SK-N-SH (cell line): ENCODE measurements at regions not wholly inside any gene's neighbourhood (a gene's known extent, or its start where the extent isn't known, plus 50 kb on each side); places are given as distances from the start of the nearest gene placed in this dataset.

Experiments
- CTCF ChIA-PET: fragments of 300-600, 350-600 bp; formaldehyde crosslinking; extraction: SDS; loops from one replicate; lab custom pipeline; 2021; lab: Yijun Ruan, JAX
- POLR2A ChIA-PET: fragments of 350-600 bp; sonication (Branson Sonifier 250); formaldehyde crosslinking; extraction: SDS; loops from one replicate; lab custom pipeline; 2020; ENCODE audit warnings: antibody characterized with exemption, inconsistent platforms; lab: Yijun Ruan, JAX
- DNase-seq: peaks from one replicate; pipeline ENCODE4 v3.0.0; 2012
- H2AFZ ChIP-seq: fragments of 200-600 bp; sonication (generic); 2 replicates; pipeline ENCODE4 v1.8.1; 2016; ENCODE audit warnings: antibody characterized with exemption, mild to moderate bottlenecking, low read depth
- H3F3A ChIP-seq: fragments of 200-600 bp; sonication (generic); replicated peaks from 2 replicates; pipeline ENCODE3; 2016; ENCODE audit warnings: antibody characterized with exemption, mild to moderate bottlenecking; ENCODE audit not compliant: insufficient read depth
- H3K27ac ChIP-seq, 2 experiments: fragments of 200-500 bp in 1 of 2; fragments of 200-600 bp in 1 of 2; sonication (Bioruptor generic) in 1 of 2; sonication (generic), shearing (Covaris generic) in 1 of 2; 2 replicates each; pipeline versions ENCODE4 v1.5.1 to v1.6.1; 2014 to 2016; ENCODE audit warnings: low read depth in 2 of 2, inconsistent platforms in 1 of 2, low read length in 1 of 2, mild to moderate bottlenecking in 1 of 2, mixed read lengths in 1 of 2
- H3K27me3 ChIP-seq: fragments of 200-600 bp; sonication (generic), shearing (Covaris generic); 2 replicates; pipeline ENCODE4 v1.6.1; 2016; ENCODE audit warnings: mixed run types; ENCODE audit not compliant: insufficient read depth
- H3K36me3 ChIP-seq, 2 experiments: fragments of 200-500 bp in 1 of 2; fragments of 200-600 bp in 1 of 2; sonication (Bioruptor generic) in 1 of 2; sonication (generic) in 1 of 2; replicated peaks in 1 of 2; 2 replicates each; pipeline versions ENCODE3 to v1.5.1; 2014 to 2016; ENCODE audit warnings: low read length in 1 of 2, mild to moderate bottlenecking in 1 of 2; ENCODE audit not compliant: insufficient read depth in 2 of 2, control insufficient read depth in 1 of 2
- H3K4me1 ChIP-seq, 2 experiments: fragments of 200-500 bp in 1 of 2; fragments of 200-600 bp in 1 of 2; sonication (Bioruptor generic) in 1 of 2; sonication (generic), shearing (Covaris generic) in 1 of 2; 2 replicates each; pipeline versions ENCODE4 v1.5.1 to v1.6.1; 2014 to 2016; ENCODE audit warnings: low read depth in 1 of 2, low read length in 1 of 2, mixed run types in 1 of 2; ENCODE audit not compliant: insufficient read depth in 2 of 2, control insufficient read depth in 1 of 2
- H3K4me2 ChIP-seq: fragments of 200-600 bp; sonication (generic), shearing (Covaris generic); 2 replicates; pipeline ENCODE4 v1.6.1; 2017; ENCODE audit warnings: mixed run types
- H3K4me3 ChIP-seq, 2 experiments: fragments of 200-500 bp in 1 of 2; fragments of 200-600 bp in 1 of 2; sonication (Bioruptor generic) in 1 of 2; sonication (generic), shearing (Covaris generic) in 1 of 2; 2 replicates each; pipeline versions ENCODE4 v1.5.1 to v1.8.1; 2014 to 2016; ENCODE audit warnings: low read depth in 2 of 2, inconsistent platforms in 1 of 2, low read length in 1 of 2, mild to moderate bottlenecking in 1 of 2, mixed read lengths in 1 of 2, moderate library complexity in 1 of 2
- H3K79me2 ChIP-seq: fragments of 200-600 bp; sonication (generic); 2 replicates; pipeline ENCODE4 v1.8.1; 2017; ENCODE audit warnings: mild to moderate bottlenecking; ENCODE audit not compliant: insufficient read depth
- H3K9ac ChIP-seq: fragments of 200-600 bp; sonication (generic); 2 replicates; pipeline ENCODE4 v1.6.1; 2017; ENCODE audit warnings: mixed run types
- H3K9me2 ChIP-seq: fragments of 200-600 bp; sonication (generic); 2 replicates; pipeline ENCODE4 v1.6.1; 2017; ENCODE audit warnings: mixed run types
- H3K9me3 ChIP-seq: fragments of 200-600 bp; sonication (generic); 2 replicates; pipeline ENCODE4 v1.6.1; 2017; ENCODE audit warnings: mixed run types, mild to moderate bottlenecking, moderate library complexity
- H4K20me1 ChIP-seq: fragments of 200-600 bp; sonication (generic); 2 replicates; pipeline ENCODE4 v1.6.1; 2017; ENCODE audit warnings: mild to moderate bottlenecking, mixed run types; ENCODE audit not compliant: insufficient read depth
- EZH2phosphoT487 ChIP-seq: fragments of 200-600 bp; sonication (generic); IDR thresholded peaks from 2 replicates; pipeline ENCODE4 v1.6.1; 2017; ENCODE audit warnings: low read depth, mixed run types, mild to moderate bottlenecking, antibody characterized with exemption, moderate library complexity, borderline replicate concordance
- FOXM1 ChIP-seq: IDR thresholded peaks from 2 replicates; pipeline ENCODE4 v1.4.0; 2012; ENCODE audit warnings: low read depth, mild to moderate bottlenecking
- GATA2 ChIP-seq: sonication (generic); formaldehyde crosslinking; IDR thresholded peaks from 2 replicates; pipeline ENCODE4 v1.5.0; 2020; ENCODE audit warnings: mild to moderate bottlenecking, missing genetic modification reagents
- JUND ChIP-seq: IDR thresholded peaks from 2 replicates; pipeline ENCODE4 v1.4.0; 2012
- NFIC ChIP-seq: IDR thresholded peaks from 2 replicates; pipeline ENCODE4 v1.4.0; 2012; ENCODE audit warnings: borderline replicate concordance
- REST ChIP-seq: IDR thresholded peaks from 2 replicates; pipeline ENCODE4 v1.6.1; 2012; ENCODE audit warnings: mild to moderate bottlenecking, low read depth, low read length, moderate library complexity
- RFX5 ChIP-seq: IDR thresholded peaks from 2 replicates; pipeline ENCODE4 v1.6.1; 2012; ENCODE audit warnings: mild to moderate bottlenecking, improper control_type of control experiment, low read length
- TAF1 ChIP-seq: IDR thresholded peaks from 2 replicates; pipeline ENCODE4 v1.6.1; 2012; ENCODE audit warnings: low read depth, mild to moderate bottlenecking, low read length, moderate library complexity, borderline replicate concordance
- YY1 ChIP-seq: IDR thresholded peaks from 2 replicates; pipeline ENCODE4 v1.4.0; 2012; ENCODE audit warnings: low read depth, mild to moderate bottlenecking
- WGBS: methylation state at CpG from one replicate; pipeline ENCODE4 v1.1.6; 2017; ENCODE audit warnings: low lambda C conversion rate; 5-methylcytosine and 5-hydroxymethylcytosine counted together
- TF ChIP-seq, protein P1 (sequence below): fragments of 200-600 bp; sonication (generic); IDR thresholded peaks from 2 replicates; pipeline ENCODE4 v1.6.1; 2017; ENCODE audit warnings: antibody characterized with exemption, mild to moderate bottlenecking, moderate library complexity

GRCh38 chr6:168194732-168195567 is 115.9 kb upstream of the FRMD1 start:
- ChIA-PET CTCF (interaction anchor here (1.0 kb wide), 1 partner anchor 85 kb away, joined by 3 read pairs; no protein-coding TSS in a partner anchor), POLR2A (no interaction called here)
- Histone ChIP-seq H3K27me3 (no peaks in the 10 kb centered on the region), H3K9ac (no peak overlapping the region), H2AFZ (no peak overlapping the region), H3K27ac (no peak overlapping the region), H3K4me2 (no peak overlapping the region), H3K9me2 (no peaks in the 10 kb centered on the region), H3K4me1 (no peaks in the 10 kb centered on the region), H3F3A (no peaks in the 10 kb centered on the region), H3K4me3 (no peak overlapping the region), H3K9me3 (no peaks in the 10 kb centered on the region), H4K20me1 (no peaks in the 10 kb centered on the region), H3K79me2 (no peaks in the 10 kb centered on the region), H3K36me3 (no peaks in the 10 kb centered on the region)
- WGBS, result 73% methylated on average over 14 of the region's 19 CpGs
- TF ChIP-seq EZH2phosphoT487 (no peak), NFIC (no peak), JUND (no peak), YY1 (no peak), FOXM1 (no peak), RFX5 (no peak), REST (no peak), TAF1 (no peak), GATA2 (no peak)
- TF ChIP-seq, protein P1, sequence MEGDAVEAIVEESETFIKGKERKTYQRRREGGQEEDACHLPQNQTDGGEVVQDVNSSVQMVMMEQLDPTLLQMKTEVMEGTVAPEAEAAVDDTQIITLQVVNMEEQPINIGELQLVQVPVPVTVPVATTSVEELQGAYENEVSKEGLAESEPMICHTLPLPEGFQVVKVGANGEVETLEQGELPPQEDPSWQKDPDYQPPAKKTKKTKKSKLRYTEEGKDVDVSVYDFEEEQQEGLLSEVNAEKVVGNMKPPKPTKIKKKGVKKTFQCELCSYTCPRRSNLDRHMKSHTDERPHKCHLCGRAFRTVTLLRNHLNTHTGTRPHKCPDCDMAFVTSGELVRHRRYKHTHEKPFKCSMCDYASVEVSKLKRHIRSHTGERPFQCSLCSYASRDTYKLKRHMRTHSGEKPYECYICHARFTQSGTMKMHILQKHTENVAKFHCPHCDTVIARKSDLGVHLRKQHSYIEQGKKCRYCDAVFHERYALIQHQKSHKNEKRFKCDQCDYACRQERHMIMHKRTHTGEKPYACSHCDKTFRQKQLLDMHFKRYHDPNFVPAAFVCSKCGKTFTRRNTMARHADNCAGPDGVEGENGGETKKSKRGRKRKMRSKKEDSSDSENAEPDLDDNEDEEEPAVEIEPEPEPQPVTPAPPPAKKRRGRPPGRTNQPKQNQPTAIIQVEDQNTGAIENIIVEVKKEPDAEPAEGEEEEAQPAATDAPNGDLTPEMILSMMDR, result no peak
- peak; percentile 14 for DNase-seq
